HepG2 (cell line): ENCODE measurements at regions not wholly inside any gene's neighbourhood (a gene's known extent, or its start where the extent isn't known, plus 50 kb on each side); places are given as distances from the start of the nearest gene placed in this dataset.

Source experiments
- CREB1 ChIP-seq, 2 experiments: fragments of 450-650 bp in 1 of 2; IDR thresholded peaks; 2 replicates each; pipeline ENCODE4 v1.6.1; 2016 to 2017; ENCODE audit warnings: control low read depth in 1 of 2, mild to moderate bottlenecking in 1 of 2, missing compliant biosample characterization in 1 of 2, missing genetic modification characterization in 1 of 2
- ETV6 ChIP-seq: sonication (generic); formaldehyde crosslinking; conservative IDR thresholded peaks from 2 replicates; pipeline ENCODE4 v1.4.0; 2020; ENCODE audit warnings: missing genetic modification reagents
- EZH2 ChIP-seq: conservative IDR thresholded peaks from 2 replicates; pipeline ENCODE4 v1.6.1; 2012; ENCODE audit warnings: mild to moderate bottlenecking, low read depth, low read length, moderate library complexity
- MED1 ChIP-seq: sonication (generic); formaldehyde crosslinking; IDR thresholded peaks from 2 replicates; pipeline ENCODE4 v1.4.0; 2020; ENCODE audit warnings: missing genetic modification reagents
- PHF21A ChIP-seq: sonication (generic); formaldehyde crosslinking; IDR thresholded peaks from 2 replicates; pipeline ENCODE4 v1.5.0; 2020; ENCODE audit warnings: mild to moderate bottlenecking, missing genetic modification reagents
- RBFOX2 ChIP-seq: fragments of 200-400 bp; formaldehyde crosslinking; IDR thresholded peaks from 2 replicates; pipeline ENCODE4 v1.6.1; 2017; ENCODE audit warnings: low read depth, mild to moderate bottlenecking, low read length
- RFXANK ChIP-seq: IDR thresholded peaks from 2 replicates; pipeline ENCODE4 v1.6.1; 2016
- SP140L ChIP-seq: sonication (generic); formaldehyde crosslinking; IDR thresholded peaks from 2 replicates; pipeline ENCODE4 v1.4.0; 2020; ENCODE audit warnings: missing genetic modification reagents, borderline replicate concordance
- TGIF2 ChIP-seq: IDR thresholded peaks from 2 replicates; pipeline ENCODE4 v1.6.1; 2016; ENCODE audit warnings: control low read depth, missing compliant biosample characterization
- ZBTB1 ChIP-seq: sonication (generic); formaldehyde crosslinking; IDR thresholded peaks from 2 replicates; pipeline ENCODE4 v1.4.0; 2020; ENCODE audit warnings: missing genetic modification reagents, borderline replicate concordance
- ZFP36 ChIP-seq: fragments of 150-350 bp; IDR thresholded peaks from 2 replicates; pipeline ENCODE4 v1.6.1; 2018; ENCODE audit warnings: borderline replicate concordance, low read length, low read depth; ENCODE audit not compliant: partially characterized antibody
- ZNF709 ChIP-seq: sonication (generic); formaldehyde crosslinking; IDR thresholded peaks from 2 replicates; pipeline ENCODE4 v1.5.0; 2020; ENCODE audit warnings: mild to moderate bottlenecking, missing genetic modification reagents
- TF ChIP-seq, protein P1 (sequence below): sonication (generic); formaldehyde crosslinking; IDR thresholded peaks from 2 replicates; pipeline ENCODE4 v1.5.0; 2020; ENCODE audit warnings: mild to moderate bottlenecking, missing genetic modification reagents, moderate library complexity
- TF ChIP-seq, protein P2 (sequence below): sonication (generic); formaldehyde crosslinking; IDR thresholded peaks from 2 replicates; pipeline ENCODE4 v1.4.0; 2020; ENCODE audit warnings: mild to moderate bottlenecking, missing genetic modification reagents

DNA sequence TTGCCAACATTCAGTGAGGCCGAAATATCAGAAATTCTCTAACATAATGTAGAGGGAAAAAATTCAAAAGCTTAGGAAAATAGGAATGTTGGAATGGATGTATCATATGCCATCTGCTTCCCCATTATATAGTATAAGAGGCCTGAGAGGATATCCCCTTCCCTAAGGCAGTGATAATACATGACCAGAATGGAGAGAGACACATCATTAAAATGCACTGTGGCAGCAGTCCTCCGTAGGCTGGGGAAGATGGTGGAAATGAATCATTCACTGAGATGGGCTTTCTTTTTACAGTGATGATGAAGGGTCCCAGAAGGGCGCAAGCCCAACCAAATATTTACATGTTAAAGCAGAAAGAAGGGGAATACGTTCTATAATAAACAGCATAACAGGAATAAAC, 799.1 kb upstream of the SPRY2 start:
- TF ChIP-seq TGIF2 (CRISPR knock-in tag) (no peak), MED1 (no peak), PHF21A (CRISPR knock-in tag) (no peak), CREB1 (IDR thresholded peaks at IDR 0.05) (no peak), CREB1 (CRISPR knock-in tag; IDR thresholded peaks at IDR 0.05) (no peak), RFXANK (CRISPR knock-in tag) (no peak), EZH2 (no peak), ETV6 (CRISPR knock-in tag) (no peak), ZNF709 (CRISPR knock-in tag) (no peak), RBFOX2 (no peak), ZBTB1 (CRISPR knock-in tag) (no peak), ZFP36 (no peak), SP140L (CRISPR knock-in tag) (no peak)
- TF ChIP-seq, protein P1, sequence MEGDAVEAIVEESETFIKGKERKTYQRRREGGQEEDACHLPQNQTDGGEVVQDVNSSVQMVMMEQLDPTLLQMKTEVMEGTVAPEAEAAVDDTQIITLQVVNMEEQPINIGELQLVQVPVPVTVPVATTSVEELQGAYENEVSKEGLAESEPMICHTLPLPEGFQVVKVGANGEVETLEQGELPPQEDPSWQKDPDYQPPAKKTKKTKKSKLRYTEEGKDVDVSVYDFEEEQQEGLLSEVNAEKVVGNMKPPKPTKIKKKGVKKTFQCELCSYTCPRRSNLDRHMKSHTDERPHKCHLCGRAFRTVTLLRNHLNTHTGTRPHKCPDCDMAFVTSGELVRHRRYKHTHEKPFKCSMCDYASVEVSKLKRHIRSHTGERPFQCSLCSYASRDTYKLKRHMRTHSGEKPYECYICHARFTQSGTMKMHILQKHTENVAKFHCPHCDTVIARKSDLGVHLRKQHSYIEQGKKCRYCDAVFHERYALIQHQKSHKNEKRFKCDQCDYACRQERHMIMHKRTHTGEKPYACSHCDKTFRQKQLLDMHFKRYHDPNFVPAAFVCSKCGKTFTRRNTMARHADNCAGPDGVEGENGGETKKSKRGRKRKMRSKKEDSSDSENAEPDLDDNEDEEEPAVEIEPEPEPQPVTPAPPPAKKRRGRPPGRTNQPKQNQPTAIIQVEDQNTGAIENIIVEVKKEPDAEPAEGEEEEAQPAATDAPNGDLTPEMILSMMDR, result no peak
- TF ChIP-seq, protein P2, sequence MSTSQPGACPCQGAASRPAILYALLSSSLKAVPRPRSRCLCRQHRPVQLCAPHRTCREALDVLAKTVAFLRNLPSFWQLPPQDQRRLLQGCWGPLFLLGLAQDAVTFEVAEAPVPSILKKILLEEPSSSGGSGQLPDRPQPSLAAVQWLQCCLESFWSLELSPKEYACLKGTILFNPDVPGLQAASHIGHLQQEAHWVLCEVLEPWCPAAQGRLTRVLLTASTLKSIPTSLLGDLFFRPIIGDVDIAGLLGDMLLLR, result no peak
